Right ventricle myocardium superior (tissue), 1 donor: ENCODE measurements at regions not wholly inside any gene's neighbourhood (a gene's known extent, or its start where the extent isn't known, plus 50 kb on each side); places are given as distances from the start of the nearest gene placed in this dataset.

Experiments used
- ATAC-seq: fragments of 200-7000 bp; cut with Tn5 transposase; one replicate; pipeline ENCODE4 v1.9.1; 2020; ENCODE audit warnings: mild to moderate bottlenecking; ENCODE audit not compliant: poor library complexity
- DNase-seq: peaks from one replicate; pipeline ENCODE4 v3.0.0-alpha.2; 2020
- intact Hi-C: fragments of 100-400 bp; cut with DNase I; formaldehyde crosslinking; loops from one replicate; pipeline ENCODE4 v1.11.2; 2022
- donor health status: DM: no; HTN: yes; CAD: no; lungs with severe emphysema.

DNA sequence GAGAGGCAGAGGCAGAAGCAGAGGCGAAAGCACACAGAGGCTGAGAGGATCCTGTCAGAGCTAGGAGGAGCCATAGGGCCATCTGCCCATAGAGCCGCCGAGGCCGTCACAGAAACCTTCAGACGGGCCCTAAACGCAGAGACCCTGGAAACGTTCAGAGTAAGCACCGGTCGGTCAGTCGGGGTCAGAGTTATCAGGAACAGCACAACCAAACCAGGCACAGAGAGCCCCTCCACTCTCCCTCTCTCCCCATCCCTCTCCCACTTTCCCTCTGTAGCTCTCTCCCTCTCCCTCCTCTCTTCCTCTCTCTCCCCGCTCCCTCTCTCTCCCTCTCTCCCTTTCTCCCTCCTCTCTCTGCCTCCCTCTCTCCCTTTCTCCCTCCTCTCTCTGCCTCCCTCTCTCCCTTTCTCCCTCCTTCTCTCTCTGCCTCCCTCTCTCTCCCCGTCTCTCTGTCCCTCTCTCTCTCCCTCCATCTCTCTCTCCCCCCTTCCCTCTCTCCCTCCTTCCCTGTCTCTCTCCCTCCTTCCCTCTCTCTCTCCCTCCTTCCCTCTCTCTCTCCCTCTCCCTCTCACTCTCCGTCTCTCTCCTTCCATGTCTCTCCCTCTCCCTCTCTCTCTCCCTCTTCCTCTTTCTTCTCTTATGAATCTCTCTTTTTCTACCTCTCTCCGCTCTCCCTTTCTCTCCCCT lies 138.9 kb downstream of the C16orf95 start:
- ATAC-seq (peak; percentile 67), DNase-seq (no peak)
- intact Hi-C loops: no loop called here

DNA sequence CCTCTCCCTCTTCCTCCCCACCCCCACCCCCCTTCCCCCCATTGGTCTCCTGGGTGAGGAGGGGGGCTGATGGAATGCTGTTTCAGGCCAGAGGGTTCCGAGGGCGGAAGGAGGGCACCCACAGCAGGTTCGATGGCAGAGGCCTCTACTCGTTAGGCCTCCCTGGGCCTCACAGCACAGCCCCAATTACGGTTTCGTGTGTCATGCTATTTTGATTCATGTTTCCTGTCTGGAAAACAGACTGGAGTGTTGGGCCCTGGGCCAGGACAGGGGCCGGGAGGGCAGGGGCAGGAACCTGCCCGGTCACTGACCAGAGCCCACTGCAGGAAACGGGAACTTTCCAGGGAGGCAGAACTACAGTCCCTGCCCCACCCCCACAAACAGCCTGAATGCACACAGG lies 138.2 kb downstream of the C16orf95 start:
- ATAC-seq (peak; percentile 31), DNase-seq (peak; percentile 57)
- intact Hi-C loops: no loop called here

GRCh38 chr16:87180069-87180468 lies 137.1 kb downstream of the C16orf95 start:
- intact Hi-C loops: no loop called here

GRCh38 chr16:87182759-87183158 lies 134.4 kb downstream of the C16orf95 start:
- DNase-seq (no peak), ATAC-seq (no peak)
- intact Hi-C loops: no loop called here

More at GRCh38 chr16:87180069-87180468, 137.1 kb downstream of the C16orf95 start:
- no peak for DNase-seq
- no peak for ATAC-seq

- no peak for ATAC-seq
- no peak for DNase-seq
- intact Hi-C loops: no loop called here
Measured at GRCh38 chr16:87183647-87184046, 133.5 kb downstream of the C16orf95 start.

DNA sequence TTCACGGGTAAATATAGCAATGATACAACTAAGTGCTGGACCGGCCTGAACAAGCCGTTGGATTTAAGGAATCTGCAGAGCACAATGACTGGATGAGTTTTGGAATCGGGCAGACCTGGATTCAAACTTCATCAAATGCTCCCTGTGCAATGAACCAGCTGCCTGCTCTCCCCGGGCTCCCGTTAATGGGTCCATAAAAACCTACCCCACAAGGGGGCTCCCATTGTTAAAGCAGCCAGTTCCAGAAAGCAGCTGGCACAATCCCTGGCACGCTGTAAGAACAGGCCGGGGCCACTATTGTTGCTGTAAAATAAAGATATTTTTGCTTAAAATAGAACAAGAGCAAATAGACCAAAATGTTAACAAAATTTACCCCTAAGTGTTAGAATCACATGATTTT lies 131.9 kb downstream of the C16orf95 start:
- intact Hi-C loops: no loop called here
- DNase-seq (no peak), ATAC-seq (no peak)

DNA sequence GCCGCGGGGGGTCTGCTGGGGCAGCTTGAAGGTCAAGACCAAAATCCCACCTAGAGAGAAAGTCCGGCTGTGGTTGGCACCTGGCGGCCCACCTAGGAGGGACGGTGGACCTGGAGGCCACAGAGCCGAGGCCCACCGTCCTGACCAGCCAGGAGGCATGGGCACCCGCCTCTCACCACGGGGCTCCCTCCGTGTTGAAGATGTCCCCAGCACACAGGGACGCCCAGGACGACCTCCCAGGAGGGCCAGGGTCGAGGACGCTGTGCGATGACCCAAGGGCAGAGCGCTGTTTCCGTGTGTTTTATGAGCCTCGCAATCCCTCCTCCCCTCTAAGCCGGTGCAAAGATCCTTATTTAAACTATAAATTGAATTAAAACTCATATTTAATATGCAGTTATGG lies 131.2 kb downstream of the C16orf95 start:
- ATAC-seq: no peak
- no peak for DNase-seq
- intact Hi-C loops: no loop called here

DNA sequence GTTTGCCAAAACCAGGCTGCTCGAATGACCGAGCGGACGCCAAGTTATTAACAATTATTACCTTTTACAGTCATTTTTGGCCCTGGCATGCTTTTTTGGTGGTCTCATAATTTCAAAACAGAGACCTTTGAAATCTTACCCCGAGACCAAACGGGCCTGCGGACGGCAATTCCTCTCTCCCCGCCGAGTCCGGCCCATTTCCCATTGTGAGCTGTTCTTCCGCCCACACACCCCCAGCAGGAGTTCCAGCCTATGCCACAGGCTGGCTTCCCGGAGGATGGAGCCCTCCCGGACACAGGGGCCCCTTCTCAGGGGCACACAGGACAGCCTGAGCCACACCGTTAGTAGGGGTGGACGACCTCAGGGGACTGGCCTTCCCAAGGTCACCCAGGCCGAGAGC lies 130.7 kb downstream of the C16orf95 start:
- no peak for DNase-seq
- ATAC-seq: no peak
- intact Hi-C loops: no loop called here

DNA sequence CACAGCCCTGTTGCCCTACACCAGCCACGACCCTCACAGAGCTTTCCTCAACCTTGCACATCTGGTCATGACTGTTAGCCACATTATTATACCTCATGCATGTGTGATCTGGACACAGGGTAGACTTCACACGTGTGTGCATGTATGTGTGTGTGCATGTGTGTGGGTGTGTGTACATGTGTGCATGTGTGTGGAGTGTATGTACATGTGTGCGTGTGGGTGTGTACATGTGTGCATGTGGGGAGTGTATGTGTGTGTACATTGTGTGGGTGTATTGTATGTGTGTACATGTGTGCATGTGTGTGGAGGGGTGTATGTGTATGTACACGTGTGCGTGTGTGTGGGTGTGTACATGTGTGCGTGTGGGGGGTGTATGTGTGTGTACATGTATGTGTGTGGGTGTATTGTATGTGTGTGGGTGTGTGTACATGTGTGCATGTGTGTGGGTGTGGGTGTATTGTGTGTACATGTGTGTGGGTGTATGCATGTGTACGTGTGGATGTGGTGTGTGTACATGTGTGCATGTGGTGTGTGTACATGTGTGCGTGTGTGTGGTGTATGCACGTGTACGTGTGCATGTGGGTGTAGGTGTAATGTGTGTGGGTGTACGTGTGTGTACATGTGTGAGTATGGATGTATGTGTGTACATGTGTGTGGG lies 130.2 kb downstream of the C16orf95 start:
- DNase-seq (no peak), ATAC-seq (no peak)
- intact Hi-C loops: no loop called here

DNA sequence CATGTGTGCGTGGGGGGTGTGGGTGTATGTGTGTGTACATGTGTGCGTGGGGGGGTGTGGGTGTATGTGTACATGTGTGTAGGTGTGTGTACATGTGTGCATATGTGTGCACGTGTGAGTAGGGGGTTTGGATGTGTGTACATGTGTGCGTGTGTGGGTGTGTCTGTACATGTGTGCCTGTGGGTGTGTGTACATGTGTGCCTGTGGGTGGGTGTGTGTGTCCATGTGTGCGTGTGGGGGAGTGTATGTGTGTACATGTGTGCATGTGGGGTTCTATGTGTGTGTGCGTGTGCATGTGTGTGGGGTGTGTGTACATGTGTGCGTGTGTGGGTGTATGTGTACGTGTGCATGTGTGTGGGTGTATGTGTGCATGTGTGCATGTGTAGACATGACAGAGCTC lies 129.1 kb downstream of the C16orf95 start:
- ATAC-seq: no peak
- DNase-seq: no peak
- intact Hi-C loops: no loop called here

- intact Hi-C loops: no loop called here
- DNase-seq (no peak), ATAC-seq (no peak)
Measured at GRCh38 chr16:87189426-87189825, 127.8 kb downstream of the C16orf95 start.

GRCh38 chr16:87190288-87191230 lies 126.6 kb downstream of the C16orf95 start:
- DNase-seq: no peak
- ATAC-seq: no peak
- intact Hi-C loops: no loop called here

DNA sequence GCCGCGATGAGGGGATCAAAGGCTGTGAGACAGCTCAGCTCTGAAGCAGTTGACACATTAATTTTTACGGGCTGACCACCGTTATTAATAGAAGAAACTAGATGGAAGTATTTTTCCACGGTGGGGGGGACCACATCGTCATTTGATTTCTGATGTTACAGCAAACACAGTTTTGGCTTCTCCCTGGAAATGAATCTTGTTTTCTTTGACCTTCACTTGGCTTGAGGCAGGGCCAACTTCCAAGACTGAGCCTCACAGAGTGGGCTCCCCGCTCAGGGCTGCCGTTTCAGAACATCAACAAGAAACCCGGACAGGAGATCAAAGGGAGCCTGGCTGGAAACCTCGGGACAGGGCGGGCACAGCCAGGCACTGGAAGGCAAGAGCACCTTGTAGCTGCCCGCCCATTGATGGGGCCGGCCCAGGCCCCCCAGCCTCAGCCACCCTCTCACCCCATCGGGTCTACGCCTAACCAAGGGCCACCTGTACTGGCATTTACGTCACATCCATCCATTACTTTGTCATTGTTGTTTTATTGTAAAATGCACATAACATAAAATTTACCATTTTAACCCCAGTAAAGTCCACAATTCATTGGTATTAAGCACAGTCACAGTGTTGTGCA lies 124.6 kb downstream of the C16orf95 start:
- DNase-seq (no peak), ATAC-seq (no peak)
- intact Hi-C loops: no loop called here

DNA sequence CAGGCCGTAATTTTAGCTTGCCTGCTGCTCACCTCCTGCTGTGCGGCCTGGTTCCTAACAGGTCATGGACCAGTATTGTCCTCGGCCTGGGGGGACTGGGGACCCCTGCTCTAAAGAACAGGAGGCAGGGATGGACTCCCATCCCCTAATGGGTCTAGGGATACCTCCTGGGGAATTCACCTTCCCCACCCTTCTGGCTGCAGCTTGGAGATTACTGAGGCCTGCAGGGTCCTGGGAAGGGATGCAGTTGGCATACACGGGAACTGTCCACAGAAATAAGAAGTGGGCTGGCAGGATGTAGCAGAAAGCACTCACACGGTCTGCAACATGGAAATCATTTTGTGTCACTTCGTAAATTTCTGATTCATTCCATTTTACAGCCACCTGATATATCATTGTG lies 123.0 kb downstream of the C16orf95 start:
- ATAC-seq: no peak
- no peak for DNase-seq
- intact Hi-C loops: no loop called here

DNA sequence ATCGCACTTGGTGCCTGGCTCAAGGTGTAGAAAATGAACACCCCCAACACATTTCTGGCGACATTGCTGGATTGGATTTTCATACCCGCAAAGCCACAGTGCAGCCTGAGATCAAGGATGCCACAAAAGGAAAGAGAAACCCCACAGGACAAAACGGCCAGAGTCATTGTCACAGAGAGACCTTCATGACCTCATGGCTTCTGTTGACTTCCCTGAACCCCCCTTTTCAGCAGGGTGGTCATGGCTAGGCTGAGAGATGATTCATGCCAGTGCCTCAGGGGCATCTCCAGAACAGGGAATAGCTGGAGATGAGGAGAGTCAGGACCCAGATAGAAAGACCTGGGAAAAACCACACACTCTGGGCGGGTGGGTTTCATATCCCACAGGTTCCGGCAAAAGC lies 122.0 kb downstream of the C16orf95 start:
- ATAC-seq (no peak), DNase-seq (no peak)
- intact Hi-C loops: no loop called here

- no peak for DNase-seq
- no peak for ATAC-seq
- intact Hi-C loops: no loop called here
Measured at GRCh38 chr16:87196231-87196630, 121.0 kb downstream of the C16orf95 start.

GRCh38 chr16:87196661-87197060 lies 120.5 kb downstream of the C16orf95 start:
- ATAC-seq: no peak
- no peak for DNase-seq
- intact Hi-C loops: no loop called here

DNA sequence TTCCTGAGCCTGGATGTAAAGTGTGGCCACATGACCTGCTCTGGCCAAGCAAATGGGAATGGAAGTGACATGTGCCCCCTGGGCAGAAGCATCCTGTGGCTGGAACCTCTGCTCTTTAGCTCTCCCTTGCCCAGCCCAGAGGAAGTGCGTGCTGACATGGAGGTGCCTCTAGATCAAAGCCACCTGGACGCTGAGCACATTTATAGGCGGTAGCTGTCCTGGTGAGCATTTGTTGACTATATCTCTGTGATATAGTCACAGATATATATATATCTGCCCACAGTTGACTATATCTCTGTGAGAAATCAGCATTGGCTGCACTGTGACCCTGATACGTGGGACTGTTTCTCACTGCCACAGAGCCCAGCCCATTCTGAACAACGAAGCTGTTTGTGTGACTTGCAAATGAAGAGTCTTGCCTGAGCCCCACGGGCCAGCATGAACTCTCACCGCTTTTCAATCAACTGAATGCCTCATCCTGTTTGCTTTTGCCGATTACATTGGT lies 118.8 kb downstream of the C16orf95 start:
- intact Hi-C loops: no loop called here
- no peak for ATAC-seq

DNA sequence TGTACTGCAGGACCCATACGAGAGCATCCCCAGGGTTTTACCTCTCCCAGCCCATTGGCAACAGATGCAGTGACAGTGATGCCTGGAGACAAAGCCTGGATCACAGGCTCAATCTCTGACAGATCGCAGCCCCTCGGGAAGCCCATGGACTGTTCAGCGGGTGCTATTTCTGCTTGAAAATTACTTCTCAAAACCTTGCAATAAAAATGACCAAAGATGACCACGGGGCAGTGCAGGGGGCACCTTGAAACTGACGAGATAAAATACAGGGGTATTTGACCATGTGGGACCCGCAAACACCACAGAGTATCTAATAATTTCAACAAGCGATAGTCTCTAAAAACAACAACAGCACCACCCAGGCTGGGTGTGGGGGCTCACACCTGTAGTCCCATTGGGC lies 118.3 kb downstream of the C16orf95 start:
- intact Hi-C loops: no loop called here
- DNase-seq (no peak), ATAC-seq (no peak)

More for the DNA sequence above, 118.8 kb downstream of the C16orf95 start:
- no peak for DNase-seq
